DMS53 treated with DMSO at 0.1 percent for 48 hours (cell line): ENCODE measurements at regions not wholly inside any gene's neighbourhood (a gene's known extent, or its start where the extent isn't known, plus 50 kb on each side); places are given as distances from the start of the nearest gene placed in this dataset.
"Not testable (repeated sequence)": the region's sequence is repeated elsewhere in the genome, so short reads cannot be mapped to it uniquely, and the experiment has no call there.

ENCODE experiments used
- DNase-seq: peaks from one replicate; lab custom pipeline; 2025; ENCODE audit not compliant: unreplicated experiment; lab: John Stamatoyannopoulos, UW

DNA sequence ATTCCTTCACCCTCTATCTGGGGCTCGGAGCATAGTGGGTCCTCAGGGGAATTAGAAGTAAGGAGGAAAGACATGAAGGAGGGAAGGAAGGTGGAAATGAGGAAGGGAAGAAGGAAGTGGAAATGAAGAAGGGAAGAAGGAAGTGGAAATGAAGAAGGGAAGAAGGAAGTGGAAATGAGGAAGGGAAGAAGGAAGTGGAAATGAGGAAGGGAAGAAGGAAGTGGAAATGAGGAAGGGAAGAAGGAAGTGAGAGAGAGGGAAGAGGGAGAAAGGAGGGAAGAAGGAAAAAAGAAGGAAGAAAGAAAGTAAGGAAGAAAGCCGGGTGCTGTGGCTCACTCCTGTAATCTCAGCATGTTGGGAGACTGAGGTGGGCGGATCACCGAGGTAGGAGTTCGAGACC is 125.6 kb upstream of the SALL4 start:
- not testable (repeated sequence) for DNase-seq

DNA sequence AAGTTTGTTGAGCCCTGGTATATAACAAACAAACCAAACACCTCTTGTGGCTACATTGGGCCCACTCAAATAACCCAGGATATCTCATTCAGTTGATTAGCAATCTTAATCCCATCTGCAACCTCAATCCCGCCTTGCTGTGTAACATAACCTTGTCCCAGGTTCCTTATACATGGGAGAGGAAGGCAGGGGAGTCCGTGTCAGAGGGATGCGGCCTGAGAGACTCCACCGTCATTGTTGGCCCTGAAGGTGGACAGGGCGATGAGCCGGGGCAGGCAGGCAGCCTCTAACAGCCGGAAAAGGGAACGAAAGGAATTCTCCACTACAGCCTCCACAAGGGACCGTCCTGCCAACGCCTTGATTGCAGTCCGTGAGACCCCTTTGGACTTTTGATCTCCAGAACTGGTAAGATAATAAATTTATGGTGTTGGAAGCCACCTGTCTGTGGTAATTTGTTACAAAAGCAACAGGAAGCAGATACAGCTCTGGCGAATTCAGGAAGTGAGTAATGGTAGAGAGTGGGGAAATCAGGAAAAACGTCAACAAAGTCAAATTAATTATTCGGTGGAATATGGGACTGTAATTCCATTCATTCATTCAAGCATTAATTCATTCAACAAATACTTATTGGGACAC is 124.5 kb upstream of the SALL4 start:
- no peak for DNase-seq

DNA sequence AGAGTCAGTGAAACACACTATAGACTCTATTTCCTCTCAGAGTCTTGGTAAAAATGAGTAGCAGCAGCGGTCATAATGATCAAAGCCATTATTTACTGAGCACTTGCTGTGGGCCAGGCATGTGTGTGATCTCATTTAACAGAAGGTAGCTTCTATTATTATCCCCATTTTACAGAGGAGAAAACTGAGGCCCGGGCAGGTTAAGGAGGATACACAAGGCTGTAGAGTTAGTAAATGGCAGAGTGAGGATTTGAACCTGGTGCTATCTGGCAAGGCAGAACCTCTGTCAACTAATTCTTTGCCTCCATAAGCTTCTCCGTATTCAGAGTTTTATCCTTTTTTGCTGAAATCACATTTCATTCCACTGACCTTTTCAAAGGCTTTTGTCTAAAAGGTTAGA is 122.2 kb upstream of the SALL4 start:
- no peak for DNase-seq

DNA sequence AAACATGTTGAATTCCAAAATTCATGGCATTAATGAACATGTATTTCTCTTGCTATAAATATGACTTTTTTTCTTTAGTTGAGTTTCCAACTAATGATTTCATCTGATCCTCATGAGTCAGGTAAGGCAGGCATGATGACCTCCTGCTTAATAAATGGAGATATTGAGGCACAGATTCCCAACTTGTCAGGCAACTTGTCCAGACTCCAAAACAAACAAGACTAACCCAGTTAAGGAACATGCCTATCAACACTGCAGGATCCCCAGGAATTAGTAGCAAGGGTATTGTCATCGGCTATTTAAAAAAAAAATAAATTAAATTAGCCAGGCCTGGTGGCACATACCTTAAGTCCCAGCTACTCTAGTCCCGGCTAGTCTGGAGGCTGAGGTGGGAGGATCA is 121.3 kb upstream of the SALL4 start:
- DNase-seq: no peak

DNA sequence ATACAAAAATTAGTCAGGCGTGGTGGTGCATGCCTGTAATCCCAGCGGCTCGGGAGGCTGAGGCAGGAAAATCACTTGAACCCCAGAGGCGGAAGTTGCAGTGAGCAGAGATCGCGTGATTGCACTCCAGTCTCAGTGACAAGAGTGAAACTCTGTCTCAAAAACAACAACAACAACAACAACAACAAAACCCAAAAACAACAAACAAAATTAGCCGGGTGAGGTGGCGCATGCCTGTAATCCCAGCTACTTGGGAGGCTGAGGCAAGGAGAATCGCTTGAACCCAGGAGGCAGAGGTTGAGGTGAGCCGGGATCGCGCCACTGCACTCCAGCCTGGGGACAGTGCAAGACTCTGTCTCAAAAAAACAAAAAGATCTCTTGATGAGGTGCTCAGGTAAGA is 120.5 kb upstream of the SALL4 start:
- not testable (repeated sequence) for DNase-seq

DNA sequence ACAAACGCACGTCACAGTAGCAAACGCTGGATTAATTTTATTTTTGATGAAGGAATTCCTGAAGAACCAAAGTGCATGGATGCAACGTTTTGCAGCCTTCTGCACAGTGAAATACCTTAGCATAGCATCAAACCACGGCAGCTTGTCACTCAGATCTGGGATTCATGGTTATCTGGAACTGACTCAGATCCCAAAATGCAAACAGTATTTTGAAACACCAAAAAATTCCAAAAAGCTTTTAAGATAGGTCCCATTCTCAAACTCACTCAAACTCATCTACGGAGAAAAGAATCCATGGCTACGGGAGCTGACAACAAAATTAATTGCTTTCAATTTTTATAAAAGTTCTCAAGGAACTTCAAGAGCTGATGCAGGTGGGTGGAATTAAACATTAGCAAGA is 116.2 kb upstream of the SALL4 start:
- no peak for DNase-seq

DNA sequence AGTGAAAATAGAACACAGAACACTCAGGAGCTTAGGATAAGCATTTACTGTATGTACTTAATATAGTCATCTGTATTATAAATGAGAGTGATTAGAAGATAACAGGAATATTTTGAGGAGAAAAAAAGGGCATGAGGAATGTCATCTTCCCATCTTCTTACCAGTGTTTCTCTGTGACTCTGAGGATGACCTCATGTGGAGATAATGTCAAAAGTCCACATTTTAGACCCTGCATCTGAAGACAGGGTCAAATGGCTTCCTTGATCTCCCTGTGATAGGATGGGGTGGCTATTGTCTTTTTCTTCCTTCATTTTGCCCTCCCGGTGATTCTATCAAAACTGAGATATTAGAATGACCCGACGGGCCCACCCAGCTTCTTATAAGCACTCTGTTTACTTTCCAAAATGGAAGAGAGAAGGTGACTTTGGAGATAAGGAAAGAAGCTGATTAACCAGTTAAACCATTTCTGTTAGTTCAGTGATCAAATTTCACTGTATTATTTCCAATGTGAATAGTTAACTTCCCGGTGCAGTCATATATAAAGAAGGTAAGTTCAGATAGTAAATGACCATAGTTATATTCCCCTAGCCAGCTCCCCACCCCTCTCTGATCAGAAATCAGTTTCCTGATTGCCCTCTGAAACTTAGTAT is 115.7 kb upstream of the SALL4 start:
- no peak for DNase-seq

DNA sequence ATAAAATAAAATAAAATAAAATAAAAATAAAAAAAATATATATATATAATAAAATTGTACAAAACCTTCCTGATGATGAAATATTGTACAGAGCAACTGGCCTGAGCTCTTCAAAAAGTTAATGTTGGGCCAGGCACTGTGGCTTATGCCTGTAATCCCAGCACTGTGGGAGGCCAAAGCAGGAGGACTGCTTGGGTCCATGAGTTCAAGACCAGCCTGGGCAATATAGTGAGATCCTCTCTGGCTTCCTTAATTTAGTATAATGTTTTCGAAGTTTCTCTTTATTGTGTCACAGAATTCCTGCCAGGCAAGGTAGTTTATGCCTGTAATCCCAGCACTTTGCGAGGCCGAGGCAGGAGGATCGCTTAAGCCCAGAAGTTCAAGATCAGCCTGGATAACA is 113.9 kb upstream of the SALL4 start:
- DNase-seq: no peak

DNA sequence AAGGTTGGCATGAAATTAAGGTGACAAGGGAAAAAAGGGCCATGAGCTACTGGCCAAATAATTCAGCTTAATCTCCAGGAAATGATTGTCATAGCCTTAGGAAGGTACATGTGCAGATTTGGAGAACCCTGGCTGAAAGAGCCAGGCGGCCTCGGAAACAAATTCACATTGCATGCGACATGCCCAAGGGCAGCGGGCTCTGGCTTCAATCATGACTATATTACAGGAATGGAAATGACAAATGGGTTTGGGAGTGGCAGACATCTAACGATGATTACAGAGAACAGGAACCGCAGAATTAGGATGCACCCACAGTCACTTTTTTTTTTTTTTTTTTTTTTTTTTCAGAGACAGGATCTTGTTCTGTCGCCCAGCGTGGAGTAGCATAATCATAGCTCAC is 112.4 kb upstream of the SALL4 start:
- no peak for DNase-seq

DNA sequence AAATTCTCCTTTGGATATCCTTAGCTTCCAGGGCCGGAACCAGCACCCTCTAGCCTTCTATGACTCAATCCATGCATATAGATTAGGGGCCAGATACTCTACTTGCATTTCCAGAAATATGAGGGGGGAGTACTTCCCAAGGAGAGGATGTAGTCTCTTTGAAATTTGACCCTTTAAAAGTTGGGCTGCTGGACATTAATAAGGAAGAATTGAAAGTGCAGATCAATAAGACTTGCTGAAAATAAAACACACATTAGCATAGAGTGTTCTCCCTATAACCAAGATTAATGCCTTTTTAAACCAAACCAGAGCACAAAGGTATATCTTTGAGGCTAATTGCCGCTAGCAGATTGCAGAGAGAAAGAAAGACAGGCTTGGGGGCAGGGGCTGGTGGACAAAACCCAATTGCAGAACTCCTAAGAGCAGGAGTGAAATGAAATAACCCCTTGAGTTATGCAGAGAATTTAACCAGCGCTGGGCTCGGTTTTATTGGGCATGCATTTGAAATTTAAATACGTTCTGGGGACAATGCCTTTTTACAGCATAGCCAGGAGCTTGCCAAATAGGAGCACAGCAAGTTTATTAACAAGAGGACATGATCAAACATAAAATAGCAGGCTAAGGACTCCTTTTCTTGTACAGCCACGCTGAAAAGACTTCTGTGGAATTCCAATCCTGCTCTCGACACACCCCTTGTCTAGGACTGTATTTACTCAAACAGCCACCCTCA is 108.2 kb upstream of the SALL4 start:
- DNase-seq: no peak

DNA sequence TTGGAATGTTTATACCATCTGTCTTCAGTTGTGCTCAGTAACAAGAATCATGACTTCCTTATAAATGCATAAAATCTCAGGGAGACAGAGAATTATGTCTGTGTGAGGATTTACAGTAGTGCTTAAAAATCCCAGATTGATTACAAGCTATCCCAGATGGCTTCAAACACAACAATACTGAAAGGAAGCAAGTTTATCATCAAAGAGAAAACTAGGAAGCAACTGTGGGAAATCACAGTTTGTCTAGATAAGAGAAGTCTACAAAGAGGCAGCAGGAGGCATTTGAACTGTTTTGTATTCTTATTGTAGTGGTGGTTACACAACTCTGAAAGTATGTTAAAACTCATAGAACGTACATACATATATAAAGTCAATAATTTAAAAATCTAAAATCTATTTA is 104.4 kb upstream of the SALL4 start:
- no peak for DNase-seq

DNA sequence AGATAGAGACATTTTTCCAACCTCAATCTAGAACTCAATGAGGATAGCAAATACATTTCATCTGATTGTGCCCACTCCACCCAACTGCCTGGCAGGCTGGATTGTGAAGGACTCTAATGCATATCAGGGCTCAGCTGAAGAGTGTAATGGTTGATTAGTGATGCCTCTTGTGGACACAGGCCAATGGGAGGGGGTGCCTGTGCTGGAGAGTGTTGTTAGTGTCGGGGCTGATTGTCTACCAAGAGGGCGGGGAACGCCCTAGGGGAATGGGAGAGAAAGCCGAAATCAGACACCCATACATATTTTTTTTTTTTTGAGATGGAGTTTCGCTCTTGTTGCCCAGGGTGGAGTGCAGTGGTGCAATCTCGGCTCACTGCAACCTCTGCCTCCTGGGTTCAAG is 103.7 kb upstream of the SALL4 start:
- DNase-seq: no peak

DNA sequence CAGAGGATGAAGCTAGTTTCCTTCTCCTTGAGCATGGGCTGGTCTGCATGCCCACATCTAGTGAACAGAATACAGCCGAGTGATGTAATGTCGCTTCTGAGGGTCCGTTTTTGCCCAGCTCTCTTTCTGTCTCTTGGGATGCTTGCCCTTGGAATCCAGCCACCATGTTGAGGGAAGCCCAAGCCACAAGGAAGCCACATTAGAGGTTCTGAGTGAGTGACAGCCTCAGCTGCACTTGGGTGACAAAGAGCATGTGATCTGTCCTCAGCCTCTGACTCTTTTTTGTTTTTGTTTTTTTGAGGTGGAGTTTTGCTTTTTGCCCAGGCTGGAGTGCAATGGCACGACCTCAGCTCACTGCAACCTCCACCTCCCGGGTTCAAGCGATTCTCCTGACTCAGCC is 100.6 kb upstream of the SALL4 start:
- no peak for DNase-seq

DNA sequence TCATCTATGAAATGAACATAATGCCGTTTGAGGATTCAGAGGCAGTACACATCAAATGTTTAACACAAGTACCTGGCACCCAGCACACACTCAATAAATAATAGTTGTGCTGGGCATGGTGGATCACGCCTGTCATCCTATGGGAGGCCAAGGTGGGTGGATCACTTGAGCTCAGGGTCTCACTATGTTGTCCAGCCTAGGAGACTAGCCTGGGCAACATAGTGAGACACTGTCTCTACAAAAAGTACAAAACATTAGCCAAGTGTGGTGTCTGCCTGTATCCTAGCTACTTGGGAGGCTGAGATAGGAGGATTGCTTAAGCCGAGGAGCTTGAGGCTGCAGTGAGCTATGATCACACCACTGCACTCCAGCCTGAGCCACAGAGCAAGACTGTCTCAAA is 98.1 kb upstream of the SALL4 start:
- DNase-seq: no peak

DNA sequence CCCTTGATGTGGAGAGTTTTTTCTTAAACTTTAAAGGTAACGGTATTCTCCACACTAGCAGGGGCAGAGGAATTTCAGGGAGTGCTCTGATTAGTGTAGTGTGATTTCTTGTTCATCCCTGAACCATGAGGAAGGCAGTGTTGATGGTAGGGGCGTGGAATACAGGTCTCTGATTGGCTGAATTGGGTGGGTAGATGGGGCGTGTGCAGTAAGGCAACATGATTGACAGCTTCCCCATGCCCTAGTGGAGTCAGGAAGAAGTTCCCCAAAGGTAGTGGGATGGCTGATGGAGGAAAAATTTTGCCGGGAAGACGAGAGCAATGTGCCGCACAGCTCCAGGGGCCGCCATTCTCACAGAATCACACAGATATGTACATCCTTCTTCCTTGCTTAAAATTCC is 97.4 kb upstream of the SALL4 start:
- DNase-seq: no peak

DNA sequence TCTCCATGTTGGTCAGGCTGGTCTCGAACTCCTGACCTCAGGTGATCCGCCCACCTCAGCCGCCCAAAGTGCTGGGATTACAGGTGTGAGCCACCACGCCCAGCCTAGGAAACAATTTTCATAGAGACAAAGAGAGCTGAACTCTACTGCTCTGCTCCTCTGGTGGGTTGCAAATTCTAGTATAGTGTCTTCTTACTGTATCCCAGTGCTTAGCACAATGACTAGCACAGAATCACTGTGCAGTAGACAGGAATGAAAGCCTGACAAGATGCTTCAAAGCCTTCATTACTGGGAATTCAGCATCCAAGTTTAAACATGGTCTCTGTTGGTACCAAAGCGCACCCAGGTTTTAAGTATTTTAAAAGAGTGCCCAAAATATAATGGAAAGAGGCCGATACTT is 96.5 kb upstream of the SALL4 start:
- DNase-seq: no peak

DNA sequence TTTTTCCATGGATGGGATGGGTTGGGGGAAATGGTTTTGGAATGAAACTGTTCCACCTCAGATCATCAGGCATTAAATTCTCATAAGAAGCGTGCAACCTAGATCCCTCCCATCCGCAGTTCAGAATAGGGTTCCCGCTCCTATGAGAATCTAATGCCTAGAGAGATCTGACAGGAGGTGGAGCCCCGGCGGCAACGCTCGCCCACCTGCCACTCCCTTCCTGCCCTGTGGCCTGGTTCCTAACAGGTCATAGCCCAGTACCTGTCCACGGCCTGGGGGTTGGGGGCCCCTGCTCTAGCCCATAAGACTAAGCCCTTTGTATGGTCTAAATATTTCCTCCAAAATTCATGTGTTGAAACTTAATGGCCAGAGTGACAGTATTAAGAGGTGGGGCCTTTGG is 92.3 kb upstream of the SALL4 start:
- no peak for DNase-seq

DNA sequence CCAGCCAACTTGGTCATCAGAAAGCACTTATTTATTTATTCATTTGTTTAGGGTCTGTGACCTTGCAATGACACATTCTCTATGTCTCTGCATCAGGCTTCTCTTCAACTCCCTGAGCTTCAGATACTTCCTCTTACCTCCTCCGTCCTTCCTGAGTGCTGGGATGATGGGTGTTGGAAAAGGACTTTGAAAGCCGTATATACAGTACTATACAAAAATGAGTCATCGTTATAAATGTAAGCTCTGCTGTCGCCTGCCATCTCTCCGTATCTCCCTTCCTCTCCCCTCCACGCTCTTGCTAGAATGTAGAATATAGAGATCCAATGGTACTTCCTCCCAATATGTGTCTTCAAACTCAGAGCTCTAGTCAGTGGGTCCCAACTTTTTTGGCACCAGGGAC is 91.9 kb upstream of the SALL4 start:
- DNase-seq: no peak

DNA sequence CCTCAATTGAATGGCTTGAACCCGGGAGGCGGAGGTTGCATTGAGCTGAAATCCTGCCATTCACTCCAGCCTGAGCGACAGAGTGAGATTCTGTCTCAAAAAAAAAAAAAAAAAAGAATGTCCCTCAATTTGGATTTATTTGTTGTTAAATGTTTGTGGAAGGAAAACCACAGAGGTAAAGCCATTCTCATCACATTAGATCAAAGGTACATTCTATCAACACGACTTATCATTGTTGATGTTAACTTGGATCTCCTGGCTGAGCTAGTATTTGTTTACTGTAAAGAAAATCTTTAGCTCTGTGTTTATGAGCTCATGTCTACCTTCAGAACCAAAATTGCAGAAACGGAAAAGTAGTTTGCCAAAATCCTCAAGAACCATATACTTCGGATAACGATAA is 91.4 kb upstream of the SALL4 start:
- DNase-seq: no peak

DNA sequence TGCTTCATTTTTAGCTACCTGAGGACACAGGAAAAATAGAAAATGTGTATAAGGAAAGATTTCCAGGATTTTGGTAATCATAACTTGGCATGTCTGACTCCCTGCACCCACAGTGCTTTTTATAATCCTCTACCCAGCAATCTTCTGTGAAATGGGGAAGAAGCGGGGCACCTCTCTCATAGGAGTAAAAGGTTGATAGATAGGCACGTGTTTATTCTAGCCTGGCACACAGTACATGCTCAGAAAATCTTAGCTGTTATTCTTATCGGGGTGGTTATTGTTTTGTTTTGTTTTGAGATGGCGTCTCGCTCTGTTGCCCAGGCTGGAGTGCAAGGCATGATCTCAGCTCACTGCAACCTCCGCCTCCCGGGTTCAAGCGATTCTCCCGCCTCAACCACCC is 87.7 kb upstream of the SALL4 start:
- DNase-seq: no peak

DNA sequence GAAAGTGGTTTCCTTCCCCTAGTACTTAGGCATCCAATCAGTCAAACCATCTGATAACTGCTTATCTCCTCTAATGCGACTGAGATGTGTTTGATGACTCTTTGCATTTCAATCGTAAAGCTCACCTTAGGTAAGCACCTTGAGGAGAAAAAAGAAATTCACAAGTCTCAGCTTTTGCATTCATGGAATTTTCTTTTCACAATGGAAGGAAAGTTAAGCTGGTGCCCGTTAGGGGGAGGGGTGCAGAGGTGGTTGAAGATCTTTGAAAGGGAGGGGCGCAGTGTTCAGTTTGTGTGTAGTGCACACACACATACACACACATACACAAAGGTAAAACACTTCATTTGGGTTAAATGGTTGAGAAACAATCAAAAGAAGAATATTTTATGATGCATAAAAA is 87.1 kb upstream of the SALL4 start:
- no peak for DNase-seq

DNA sequence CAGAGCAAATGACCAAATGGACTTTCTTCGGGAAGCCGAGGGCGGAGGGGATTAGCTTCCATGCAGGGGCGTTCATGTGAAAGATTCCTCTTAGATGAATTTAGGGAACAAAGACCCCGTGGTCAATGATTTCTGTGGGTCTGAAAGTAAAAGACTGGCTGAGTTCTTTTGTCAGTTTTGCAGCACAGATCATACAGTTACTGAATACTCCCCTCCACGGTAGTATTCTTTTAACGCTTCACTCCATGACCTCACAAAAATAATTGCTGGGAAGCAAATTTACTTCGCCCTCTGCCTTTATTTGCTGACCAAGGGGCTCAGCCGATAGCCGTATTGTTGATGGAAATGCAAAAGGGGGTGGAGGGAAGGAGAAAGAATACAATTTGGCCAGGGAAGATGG is 86.0 kb upstream of the SALL4 start:
- no peak for DNase-seq
